HG02623 (cell line): ENCODE measurements at regions not wholly inside any gene's neighbourhood (a gene's known extent, or its start where the extent isn't known, plus 50 kb on each side); places are given as distances from the start of the nearest gene placed in this dataset.

ENCODE experiments used
- ATAC-seq: cut with Tn5 transposase; IDR thresholded peaks from one replicate; pipeline ENCODE4 v1.9.1; 2021; ENCODE audit warnings: moderate library complexity; ENCODE audit not compliant: unreplicated experiment

GRCh38 chr6:147903931-147904330 is 395.4 kb downstream of the SAMD5 start:
- ATAC-seq = no peak

GRCh38 chr6:147904416-147904815 is 395.9 kb downstream of the SAMD5 start:
- ATAC-seq = no peak

- no peak for ATAC-seq
Observed at GRCh38 chr6:147905711-147906110, 397.2 kb downstream of the SAMD5 start.

GRCh38 chr6:147906361-147906760 is 397.9 kb downstream of the SAMD5 start:
- no peak for ATAC-seq

GRCh38 chr6:147909640-147910039 is 401.1 kb downstream of the SAMD5 start:
- no peak for ATAC-seq

GRCh38 chr6:147910281-147910680 is 401.8 kb downstream of the SAMD5 start:
- no peak for ATAC-seq

GRCh38 chr6:147911057-147911456 is 402.6 kb downstream of the SAMD5 start:
- no peak for ATAC-seq

- no peak for ATAC-seq
Observed at GRCh38 chr6:147911686-147912085, 403.2 kb downstream of the SAMD5 start.

GRCh38 chr6:147922799-147923198 is 414.3 kb downstream of the SAMD5 start:
- no peak for ATAC-seq

- ATAC-seq = no peak
Observed at GRCh38 chr6:147924598-147924997, 416.1 kb downstream of the SAMD5 start.

GRCh38 chr6:147925826-147926225 is 416.8 kb upstream of the SASH1 start:
- ATAC-seq = no peak

- no peak for ATAC-seq
Observed at GRCh38 chr6:147930745-147931144, 411.9 kb upstream of the SASH1 start.

GRCh38 chr6:147933224-147933623 is 409.4 kb upstream of the SASH1 start:
- no peak for ATAC-seq

- ATAC-seq = no peak
Observed at GRCh38 chr6:147935656-147936055, 407.0 kb upstream of the SASH1 start.

GRCh38 chr6:147936703-147937470 is 405.8 kb upstream of the SASH1 start:
- no peak for ATAC-seq

- ATAC-seq = no peak
Observed at GRCh38 chr6:147941143-147941542, 401.5 kb upstream of the SASH1 start.

- no peak for ATAC-seq
Observed at GRCh38 chr6:147942363-147942762, 400.3 kb upstream of the SASH1 start.

GRCh38 chr6:147944122-147944521 is 398.5 kb upstream of the SASH1 start:
- ATAC-seq = no peak

- no peak for ATAC-seq
Observed at GRCh38 chr6:147947521-147947920, 395.1 kb upstream of the SASH1 start.

GRCh38 chr6:147949981-147950622 is 392.5 kb upstream of the SASH1 start:
- ATAC-seq = no peak

GRCh38 chr6:147950623-147950987 is 392.0 kb upstream of the SASH1 start:
- no peak for ATAC-seq

- ATAC-seq = no peak
Observed at GRCh38 chr6:147951726-147952125, 390.9 kb upstream of the SASH1 start.

- ATAC-seq = no peak
Observed at GRCh38 chr6:147954938-147955337, 387.7 kb upstream of the SASH1 start.
